IMR-90 (cell line): ENCODE measurements at regions not wholly inside any gene's neighbourhood (a gene's known extent, or its start where the extent isn't known, plus 50 kb on each side); places are given as distances from the start of the nearest gene placed in this dataset.

ENCODE experiments used
- ATAC-seq: fragments of 200-7000 bp; cut with Tn5 transposase; 2 replicates; pipeline ENCODE4 v1.9.1; 2020; ENCODE audit warnings: low read depth, mild to moderate bottlenecking, moderate library complexity
- BruUV-seq: library from RNA; stranded (reverse); fragments of 400-500 nt; replicated peaks from 2 replicates; lab custom pipeline; 2021; lab: Mats Ljungman, UMichigan
- CTCF ChIA-PET: fragments of 300-600 bp; formaldehyde crosslinking; extraction: SDS; loops from one replicate; lab custom pipeline; 2021; ENCODE audit warnings: antibody characterized with exemption; lab: Yijun Ruan, JAX
- POLR2A ChIA-PET: fragments of 300-600 bp; sonication (Branson Sonifier 250); formaldehyde crosslinking; loops from one replicate; lab custom pipeline; 2022; ENCODE audit warnings: antibody characterized with exemption; ENCODE audit not compliant: unreplicated experiment; lab: Charles Lee
- DNase-seq: peaks from one replicate; pipeline ENCODE4 v3.0.0; 2013
- H2AFZ ChIP-seq: replicated peaks from 2 replicates; pipeline ENCODE3; 2013; ENCODE audit warnings: low read length, mild to moderate bottlenecking; ENCODE audit not compliant: poor library complexity
- H2AK5ac ChIP-seq: 2 replicates; pipeline ENCODE4 v1.6.1; 2013; ENCODE audit warnings: low read depth, low read length, inconsistent platforms
- H2AK9ac ChIP-seq: replicated peaks from 2 replicates; pipeline ENCODE3; 2013; ENCODE audit warnings: mild to moderate bottlenecking, low read depth, low read length, moderate library complexity; ENCODE audit not compliant: poor library complexity
- H2BK120ac ChIP-seq: 2 replicates; pipeline ENCODE4 v1.6.1; 2013; ENCODE audit warnings: low read depth, low read length, inconsistent platforms
- H2BK15ac ChIP-seq: 3 replicates; pipeline ENCODE4 v1.6.1; 2013; ENCODE audit warnings: low read depth, low read length, inconsistent platforms
- H2BK20ac ChIP-seq: 2 replicates; pipeline ENCODE4 v1.6.1; 2013; ENCODE audit warnings: low read depth, mild to moderate bottlenecking, inconsistent platforms, low read length, moderate library complexity
- H2BK5ac ChIP-seq: 2 replicates; pipeline ENCODE4 v1.6.1; 2013; ENCODE audit warnings: mild to moderate bottlenecking, low read depth, low read length, inconsistent platforms; ENCODE audit not compliant: poor library complexity, severe bottlenecking
- H3K14ac ChIP-seq: replicated peaks from 2 replicates; pipeline ENCODE4 v1.6.1; 2013; ENCODE audit warnings: low read depth, low read length, inconsistent platforms
- H3K18ac ChIP-seq: 2 replicates; pipeline ENCODE4 v1.6.1; 2013; ENCODE audit warnings: low read depth, low read length, control low read depth
- H3K23ac ChIP-seq: 2 replicates; pipeline ENCODE4 v1.6.1; 2013; ENCODE audit warnings: low read depth, low read length, inconsistent platforms
- H3K27ac ChIP-seq: 2 replicates; pipeline ENCODE4 v1.5.1; 2013; ENCODE audit warnings: mild to moderate bottlenecking, control low read depth, low read length; ENCODE audit not compliant: insufficient read depth
- H3K27me3 ChIP-seq: 2 replicates; pipeline ENCODE4 v1.6.1; 2013; ENCODE audit warnings: low read length; ENCODE audit not compliant: control insufficient read depth, insufficient read depth
- H3K36me3 ChIP-seq: 2 replicates; pipeline ENCODE4 v1.6.1; 2013; ENCODE audit warnings: low read length, mixed read lengths; ENCODE audit not compliant: control insufficient read depth, insufficient read depth
- H3K4ac ChIP-seq: 2 replicates; pipeline ENCODE4 v1.6.1; 2013; ENCODE audit warnings: low read depth, low read length, inconsistent platforms
- H3K4me1 ChIP-seq: 2 replicates; pipeline ENCODE4 v1.6.1; 2013; ENCODE audit warnings: low read length, mixed read lengths; ENCODE audit not compliant: control insufficient read depth, insufficient read depth
- H3K4me2 ChIP-seq: 2 replicates; pipeline ENCODE4 v1.6.1; 2013; ENCODE audit warnings: low read depth, mild to moderate bottlenecking, control low read depth, low read length, moderate library complexity
- H3K4me3 ChIP-seq: 2 replicates; pipeline ENCODE4 v1.5.1; 2013; ENCODE audit warnings: low read depth, mild to moderate bottlenecking, control low read depth, low read length, moderate library complexity; ENCODE audit not compliant: insufficient read depth
- H3K56ac ChIP-seq: 2 replicates; pipeline ENCODE4 v1.6.1; 2013; ENCODE audit warnings: low read length, inconsistent platforms; ENCODE audit not compliant: insufficient read depth; ENCODE audit errors: extremely low read depth
- H3K79me1 ChIP-seq, 2 experiments: 2 replicates each; pipeline ENCODE4 v1.6.1; 2013; ENCODE audit warnings: low read length in 2 of 2, inconsistent platforms in 1 of 2, low read depth in 1 of 2
- H3K9ac ChIP-seq: 2 replicates; pipeline ENCODE4 v1.6.1; 2013; ENCODE audit warnings: low read depth, low read length, control low read depth
- H3K9me1 ChIP-seq: 2 replicates; pipeline ENCODE4 v1.6.1; 2013; ENCODE audit warnings: low read length, inconsistent platforms; ENCODE audit not compliant: insufficient read depth
- H3K9me3 ChIP-seq: 2 replicates; pipeline ENCODE4 v1.6.1; 2013; ENCODE audit warnings: low read length; ENCODE audit not compliant: control insufficient read depth, insufficient read depth
- H4K20me1 ChIP-seq: 2 replicates; pipeline ENCODE4 v1.6.1; 2013; ENCODE audit warnings: low read length, inconsistent platforms; ENCODE audit not compliant: insufficient read depth
- H4K5ac ChIP-seq: 2 replicates; pipeline ENCODE4 v1.6.1; 2013; ENCODE audit warnings: mild to moderate bottlenecking, low read depth, low read length, control low read depth
- H4K8ac ChIP-seq, 2 experiments: 2 replicates each; pipeline ENCODE4 v1.6.1; 2013; ENCODE audit warnings: low read depth in 2 of 2, low read length in 2 of 2, control low read depth in 1 of 2, inconsistent platforms in 1 of 2
- H4K91ac ChIP-seq: 2 replicates; pipeline ENCODE4 v1.6.1; 2013; ENCODE audit warnings: low read depth, low read length, inconsistent platforms; ENCODE audit not compliant: insufficient read depth
- BHLHE40 ChIP-seq: fragments of 150-350 bp; IDR thresholded peaks from 2 replicates; pipeline ENCODE4 v1.6.1; 2016; ENCODE audit warnings: mild to moderate bottlenecking, low read depth, low read length
- CEBPB ChIP-seq: IDR thresholded peaks from 2 replicates; pipeline ENCODE4 v1.6.1; 2012; ENCODE audit warnings: low read depth, low read length, improper control_type of control experiment
- CHD1 ChIP-seq: IDR thresholded peaks from 2 replicates; pipeline ENCODE4 v1.6.1; 2012; ENCODE audit warnings: low read depth, low read length, improper control_type of control experiment
- CTCF ChIP-seq: conservative IDR thresholded peaks from 2 replicates; pipeline ENCODE4 v1.5.1; 2012; ENCODE audit warnings: mild to moderate bottlenecking, low read depth, low read length, improper control_type of control experiment
- FOS ChIP-seq: fragments of 150-350 bp; IDR thresholded peaks from 2 replicates; pipeline ENCODE4 v1.6.1; 2016; ENCODE audit warnings: low read depth, low read length
- MAFK ChIP-seq: IDR thresholded peaks from 2 replicates; pipeline ENCODE4 v1.6.1; 2012; ENCODE audit warnings: low read depth, low read length, improper control_type of control experiment
- MAZ ChIP-seq: IDR thresholded peaks from 2 replicates; pipeline ENCODE4 v1.6.1; 2012; ENCODE audit warnings: low read depth, mild to moderate bottlenecking, low read length, improper control_type of control experiment, moderate library complexity, borderline replicate concordance
- MXI1 ChIP-seq: IDR thresholded peaks from 2 replicates; pipeline ENCODE4 v1.6.1; 2012; ENCODE audit warnings: low read depth, mild to moderate bottlenecking, low read length, moderate library complexity, borderline replicate concordance
- NFE2L2 ChIP-seq: fragments of 150-350 bp; IDR thresholded peaks from 2 replicates; pipeline ENCODE4 v1.6.1; 2016; ENCODE audit warnings: low read depth, mild to moderate bottlenecking, low read length
- POLR2A ChIP-seq: IDR thresholded peaks from 2 replicates; pipeline ENCODE4 v1.6.1; 2012; ENCODE audit warnings: mild to moderate bottlenecking, low read depth, low read length
- RAD21 ChIP-seq: IDR thresholded peaks from 2 replicates; pipeline ENCODE4 v1.6.1; 2012; ENCODE audit warnings: low read length, improper control_type of control experiment
- RCOR1 ChIP-seq: IDR thresholded peaks from 2 replicates; pipeline ENCODE4 v1.6.1; 2012; ENCODE audit warnings: mild to moderate bottlenecking, low read length, improper control_type of control experiment; ENCODE audit not compliant: insufficient replicate concordance
- RFX5 ChIP-seq: IDR thresholded peaks from 2 replicates; pipeline ENCODE4 v1.8.0; 2012; ENCODE audit warnings: low read depth, mild to moderate bottlenecking, low read length, moderate library complexity
- SMC3 ChIP-seq: fragments of 150-350 bp; IDR thresholded peaks from 2 replicates; pipeline ENCODE4 v1.6.1; 2016; ENCODE audit warnings: low read depth, mild to moderate bottlenecking, antibody characterized with exemption, low read length, moderate library complexity
- USF2 ChIP-seq: fragments of 150-350 bp; IDR thresholded peaks from 2 replicates; pipeline ENCODE4 v1.6.1; 2017; ENCODE audit warnings: mild to moderate bottlenecking, antibody characterized with exemption, low read length, low read depth
- WGBS, 2 experiments: methylation state at CpG; one replicate each; pipeline versions ENCODE4 v1.1.5 to v1.1.7; 2013; ENCODE audit warnings: missing lambda C conversion rate in 2 of 2; ENCODE audit not compliant: insufficient read length in 1 of 2; ENCODE audit errors: extremely low coverage in 2 of 2; 5-methylcytosine and 5-hydroxymethylcytosine counted together
- dilution Hi-C: fragments of 300-500 bp; cut with HindIII; formaldehyde crosslinking; loops from one replicate; pipeline ENCODE4 v1.14.3; 2018; ENCODE audit warnings: low sequenced_read_pairs; ENCODE audit not compliant: unreplicated experiment
- in situ Hi-C: fragments of 300-500 bp; cut with MboI; formaldehyde crosslinking; loops from 3 replicates; pipeline ENCODE4 v1.14.3; 2019; ENCODE audit warnings: low sequenced_read_pairs, inconsistent platforms, mixed read lengths
- intact Hi-C: fragments of 100-400 bp; cut with micrococcal nuclease; formaldehyde crosslinking; loops from 2 replicates; pipeline ENCODE4 v1.10.0; 2022
- TF ChIP-seq, protein P1 (sequence below): fragments of 150-350 bp; IDR thresholded peaks from 2 replicates; pipeline ENCODE4 v1.6.1; 2016; ENCODE audit warnings: low read depth, mild to moderate bottlenecking, low read length, moderate library complexity, borderline replicate concordance

GRCh38 chr2:47652061-47652690 lies 81.4 kb upstream of the KCNK12 start:
- H3K4me1 ChIP-seq, result no peaks in the 10 kb centered on the region
- no peaks in the 10 kb centered on the region for H3K79me1 ChIP-seq
- no peak overlapping the region for H4K5ac ChIP-seq
- H4K91ac ChIP-seq, result no peak overlapping the region
- H2BK120ac ChIP-seq, result no peak overlapping the region
- no peak overlapping the region for H2AK9ac ChIP-seq
- H3K9me3 ChIP-seq, result no peaks in the 10 kb centered on the region; the same call in 1 of the 2 replicates
- H3K23ac ChIP-seq, result no peak overlapping the region
- intact Hi-C loops, result no loop called here
- ChIA-PET CTCF (no interaction called here), POLR2A (no interaction called here)
- 100% methylated on average over 3 of the region's 10 CpGs; no CpG with 5 or more reads in 1 of the 2 experiments for WGBS, 2 experiments
- H3K4me3 ChIP-seq, result no peak overlapping the region
- peaks cover 23% of the 10 kb centered on the region for H3K27me3 ChIP-seq
- in situ Hi-C loops, result no loop called here
- dilution Hi-C loops, result no loop called here
- ATAC-seq (no peak), DNase-seq (no peak)
- no peak overlapping the region for H3K4ac ChIP-seq
- no peaks in the 10 kb centered on the region for H3K36me3 ChIP-seq
- H3K9me1 ChIP-seq, result no peaks in the 10 kb centered on the region; the same call in 1 of the 2 replicates
- no peak overlapping the region for H3K14ac ChIP-seq
- H2BK15ac ChIP-seq, result no peak overlapping the region
- no peak overlapping the region for H2AK5ac ChIP-seq
- H4K8ac ChIP-seq, result no peak overlapping the region
- no TSS peak for BruUV-seq
- H3K18ac ChIP-seq, result no peak overlapping the region
- H2BK5ac ChIP-seq, result no peak overlapping the region
- no peak overlapping the region for H2AFZ ChIP-seq
- no peak overlapping the region for H3K27ac ChIP-seq
- H4K20me1 ChIP-seq, result no peaks in the 10 kb centered on the region
- no peak overlapping the region for H3K9ac ChIP-seq
- H3K56ac ChIP-seq, result no peak overlapping the region
- TF ChIP-seq CTCF (no peak), POLR2A (no peak), RCOR1 (no peak), SMC3 (no peak), CEBPB (no peak), CHD1 (no peak), USF2 (no peak), BHLHE40 (no peak), MAFK (no peak), NFE2L2 (no peak), MXI1 (no peak), MAZ (no peak), RAD21 (no peak), FOS (no peak), RFX5 (no peak)
- TF ChIP-seq, protein P1, sequence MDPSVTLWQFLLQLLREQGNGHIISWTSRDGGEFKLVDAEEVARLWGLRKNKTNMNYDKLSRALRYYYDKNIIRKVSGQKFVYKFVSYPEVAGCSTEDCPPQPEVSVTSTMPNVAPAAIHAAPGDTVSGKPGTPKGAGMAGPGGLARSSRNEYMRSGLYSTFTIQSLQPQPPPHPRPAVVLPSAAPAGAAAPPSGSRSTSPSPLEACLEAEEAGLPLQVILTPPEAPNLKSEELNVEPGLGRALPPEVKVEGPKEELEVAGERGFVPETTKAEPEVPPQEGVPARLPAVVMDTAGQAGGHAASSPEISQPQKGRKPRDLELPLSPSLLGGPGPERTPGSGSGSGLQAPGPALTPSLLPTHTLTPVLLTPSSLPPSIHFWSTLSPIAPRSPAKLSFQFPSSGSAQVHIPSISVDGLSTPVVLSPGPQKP, result no peak
- H2BK20ac ChIP-seq, result no peak overlapping the region
- no peak overlapping the region for H3K4me2 ChIP-seq
